Cerebellar cortex (tissue), 1 donor: ENCODE measurements at regions not wholly inside any gene's neighbourhood (a gene's known extent, or its start where the extent isn't known, plus 50 kb on each side); places are given as distances from the start of the nearest gene placed in this dataset.
"Not testable (repeated sequence)": the region's sequence is repeated elsewhere in the genome, so short reads cannot be mapped to it uniquely, and the experiment has no call there.

Experiments used
- DNase-seq: peaks from one replicate; pipeline ENCODE4 v3.0.0-alpha.2; 2015; ENCODE audit warnings: low spot score

GRCh38 chr2:87542599-87543174, 205.2 kb upstream of the PLGLB2 start:
- DNase-seq = not testable (repeated sequence)

DNA sequence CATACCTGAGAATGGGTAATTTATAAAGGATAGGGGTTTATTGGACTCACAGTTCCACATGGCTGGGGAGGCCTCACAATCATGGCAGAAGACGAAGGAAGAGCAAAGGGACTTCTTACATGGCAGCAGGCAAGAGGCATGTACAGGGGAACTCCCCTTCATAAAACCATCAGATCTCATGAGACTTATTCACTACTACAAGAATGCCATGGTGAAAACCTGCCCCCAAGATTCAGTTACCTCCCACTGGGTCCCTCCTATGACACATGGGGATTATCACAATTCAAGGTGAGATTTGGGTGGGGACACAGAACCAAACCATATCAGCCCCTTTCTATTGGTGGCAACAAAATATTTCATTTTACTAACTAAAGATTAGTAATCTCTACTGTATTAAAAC, 204.1 kb upstream of the PLGLB2 start:
- not testable (repeated sequence) for DNase-seq

GRCh38 chr2:87547106-87547505, 200.8 kb upstream of the PLGLB2 start:
- DNase-seq = not testable (repeated sequence)

DNA sequence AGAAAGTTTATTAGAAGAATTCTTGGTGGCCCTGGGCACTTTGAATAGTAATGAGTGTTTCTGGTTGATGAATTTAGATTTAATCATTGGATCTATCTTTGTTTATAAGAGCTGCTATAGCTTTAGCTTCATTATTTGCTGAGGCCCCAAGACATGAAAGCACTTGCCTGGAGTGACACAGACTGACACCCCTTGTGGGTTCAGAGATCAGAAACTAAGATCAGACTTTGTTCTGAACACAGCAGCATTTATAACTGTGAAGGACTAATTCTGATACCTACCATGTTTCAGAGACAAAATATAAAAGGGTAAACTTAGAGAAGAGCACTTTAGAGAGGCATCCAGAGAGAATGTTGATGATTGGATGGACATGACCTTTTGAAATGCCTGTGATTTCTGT, 199.9 kb upstream of the PLGLB2 start:
- not testable (repeated sequence) for DNase-seq

- not testable (repeated sequence) for DNase-seq
Observed at GRCh38 chr2:87548681-87549536, 199.0 kb upstream of the PLGLB2 start.

DNA sequence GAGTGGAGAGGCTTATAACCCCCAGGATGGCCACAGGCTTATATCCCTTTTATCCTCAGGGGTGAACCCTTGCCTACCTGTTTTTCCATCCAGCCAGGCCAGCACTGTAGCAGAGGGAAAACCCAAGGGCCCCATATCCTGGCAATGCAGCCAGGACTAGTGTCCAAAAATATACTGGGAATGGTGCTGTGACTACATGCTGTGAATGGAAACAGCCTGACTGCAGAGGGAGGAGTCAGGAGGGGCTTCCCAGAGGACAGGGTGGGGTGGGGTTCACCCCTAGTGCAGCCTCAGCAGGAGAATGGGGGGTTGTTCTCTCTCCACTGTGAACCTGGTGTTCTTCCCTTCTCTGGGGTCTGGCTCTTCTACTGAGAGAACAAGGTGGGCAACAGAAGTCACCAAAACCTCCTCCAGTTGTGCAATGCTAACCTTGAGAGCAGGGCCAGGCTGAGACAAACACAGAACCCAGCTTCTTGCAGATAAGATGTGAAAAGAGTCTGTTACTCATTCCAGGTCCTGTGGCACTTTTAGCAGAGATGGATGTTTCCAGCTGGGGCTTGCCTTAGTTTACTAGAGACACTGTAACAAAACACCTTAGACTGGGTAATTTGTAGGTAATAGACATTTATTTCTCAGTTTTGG, 198.2 kb upstream of the PLGLB2 start:
- DNase-seq = not testable (repeated sequence)

GRCh38 chr2:87554678-87555077, 193.2 kb upstream of the PLGLB2 start:
- not testable (repeated sequence) for DNase-seq

DNA sequence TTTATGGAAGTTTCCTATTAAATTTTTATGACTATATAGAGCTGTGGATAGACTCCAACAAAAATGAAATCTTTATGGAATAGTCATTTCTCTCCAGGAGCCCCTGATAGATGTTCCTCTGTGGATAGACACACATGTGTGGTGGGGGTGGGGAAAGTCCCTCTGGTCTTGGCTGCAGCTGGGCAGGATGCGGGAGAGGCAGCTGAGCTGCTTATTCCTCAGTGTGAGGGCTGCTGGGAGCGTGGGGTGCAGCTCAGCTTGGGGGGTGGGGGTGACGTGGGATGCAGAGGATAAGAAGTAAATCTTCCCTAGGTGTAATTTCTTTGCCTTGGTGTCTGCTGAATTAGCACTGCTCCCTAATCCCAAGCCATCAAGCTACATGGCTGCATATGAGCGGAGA, 192.8 kb upstream of the PLGLB2 start:
- DNase-seq = not testable (repeated sequence)

DNA sequence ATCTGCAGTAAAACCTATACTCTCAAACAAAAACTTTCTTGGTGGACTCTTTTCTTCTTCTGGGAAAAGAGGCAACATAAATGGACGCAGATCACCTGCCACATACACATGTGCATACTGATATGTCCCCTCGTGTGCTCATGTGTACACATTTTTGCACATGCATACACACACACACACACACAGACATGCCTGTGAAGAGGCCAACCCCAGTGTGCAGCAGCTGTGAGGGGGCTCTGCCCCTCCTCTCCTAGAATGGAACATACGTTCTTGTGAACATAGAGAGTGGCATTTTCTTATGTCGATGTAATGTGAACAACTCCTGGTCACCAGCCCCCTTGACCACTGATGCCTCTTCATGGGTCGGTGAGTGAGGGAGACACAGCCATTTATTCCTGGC, 188.9 kb upstream of the PLGLB2 start:
- not testable (repeated sequence) for DNase-seq

GRCh38 chr2:87559735-87560134, 188.2 kb upstream of the PLGLB2 start:
- DNase-seq = not testable (repeated sequence)

GRCh38 chr2:87565116-87565515, 182.8 kb upstream of the PLGLB2 start:
- DNase-seq = not testable (repeated sequence)

GRCh38 chr2:87566531-87566930, 181.4 kb upstream of the PLGLB2 start:
- DNase-seq = not testable (repeated sequence)

DNA sequence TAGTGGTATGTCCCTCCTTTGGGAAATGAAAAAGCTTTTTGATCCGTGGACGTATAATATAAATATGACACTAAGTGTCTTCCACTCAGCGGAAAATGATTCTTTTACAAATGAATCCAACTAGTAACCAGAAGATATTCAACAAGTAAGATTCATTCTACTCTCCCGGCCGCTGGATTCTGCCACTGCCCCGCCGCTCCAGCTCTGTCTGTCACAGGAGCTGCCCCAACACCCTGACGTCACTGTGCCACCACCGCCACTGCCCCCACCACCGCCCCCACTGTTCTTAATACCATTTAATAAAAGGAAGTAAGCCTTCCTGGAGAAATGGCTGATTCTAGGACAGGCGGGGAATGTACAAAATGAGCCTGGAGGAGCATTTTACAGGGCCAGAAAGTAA, 180.8 kb upstream of the PLGLB2 start:
- DNase-seq = not testable (repeated sequence)

GRCh38 chr2:87567912-87568311, 180.0 kb upstream of the PLGLB2 start:
- DNase-seq = not testable (repeated sequence)

- DNase-seq = not testable (repeated sequence)
Observed at GRCh38 chr2:87568554-87569278, 179.2 kb upstream of the PLGLB2 start.

DNA sequence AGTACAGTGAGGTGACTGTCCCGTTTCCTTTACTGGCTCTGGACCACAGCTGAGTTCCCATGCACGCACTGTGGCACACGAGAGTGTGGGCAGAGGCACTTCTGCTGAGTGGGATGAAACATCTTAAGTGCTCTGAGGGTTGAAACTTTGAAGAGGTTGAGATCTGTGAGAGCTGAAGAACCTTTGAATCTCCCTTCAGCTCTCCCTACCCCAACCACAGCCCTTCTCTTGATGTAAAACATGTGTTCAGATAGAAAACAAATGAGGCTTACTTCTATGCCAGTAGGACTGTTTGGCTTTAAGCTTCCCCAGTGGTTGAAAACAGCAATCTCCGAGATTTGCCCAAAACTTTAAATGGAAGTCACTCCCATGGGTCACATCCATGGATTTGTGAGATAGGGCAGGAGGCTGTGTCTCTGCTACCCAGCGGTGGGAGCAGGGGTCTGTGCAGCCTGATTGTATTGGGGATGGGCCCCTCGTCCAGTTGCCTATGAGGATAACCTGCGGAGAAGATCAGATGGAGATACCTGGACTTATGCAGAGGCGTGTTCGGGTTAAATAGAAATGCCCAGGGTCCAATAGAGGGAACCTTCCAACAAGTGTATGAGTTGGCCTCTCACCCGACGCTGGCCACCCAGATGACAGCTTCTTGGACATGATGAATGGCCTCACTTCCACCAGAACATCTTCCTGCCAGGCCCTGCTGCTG, 178.0 kb upstream of the PLGLB2 start:
- not testable (repeated sequence) for DNase-seq

DNA sequence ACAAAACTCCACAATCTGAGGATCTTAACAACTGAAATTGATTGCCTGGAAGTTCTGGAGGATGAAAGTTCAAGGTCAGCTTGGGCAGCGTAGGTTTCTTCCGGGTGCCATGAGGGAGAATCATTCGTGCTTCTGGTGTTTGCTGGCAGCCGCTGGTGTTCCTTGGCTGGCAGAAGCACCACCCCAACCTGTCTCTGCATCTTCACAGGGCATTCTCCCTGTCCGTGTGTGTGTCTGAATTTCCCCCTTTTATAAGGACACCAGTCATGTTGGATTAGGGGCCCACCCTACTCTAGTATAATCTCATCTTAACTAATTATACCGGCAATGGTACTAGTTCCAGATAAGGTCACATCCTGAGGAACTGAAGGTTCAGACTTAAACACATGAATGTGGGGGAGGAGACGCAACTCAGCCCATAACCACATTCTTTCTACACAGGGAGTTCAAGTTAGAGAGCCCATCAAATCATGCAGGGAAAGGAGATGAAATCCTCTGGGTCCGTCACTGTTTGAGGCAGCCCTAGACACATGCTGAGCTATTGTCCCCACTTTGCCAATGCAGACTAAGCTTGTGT, 175.9 kb upstream of the PLGLB2 start:
- not testable (repeated sequence) for DNase-seq

DNA sequence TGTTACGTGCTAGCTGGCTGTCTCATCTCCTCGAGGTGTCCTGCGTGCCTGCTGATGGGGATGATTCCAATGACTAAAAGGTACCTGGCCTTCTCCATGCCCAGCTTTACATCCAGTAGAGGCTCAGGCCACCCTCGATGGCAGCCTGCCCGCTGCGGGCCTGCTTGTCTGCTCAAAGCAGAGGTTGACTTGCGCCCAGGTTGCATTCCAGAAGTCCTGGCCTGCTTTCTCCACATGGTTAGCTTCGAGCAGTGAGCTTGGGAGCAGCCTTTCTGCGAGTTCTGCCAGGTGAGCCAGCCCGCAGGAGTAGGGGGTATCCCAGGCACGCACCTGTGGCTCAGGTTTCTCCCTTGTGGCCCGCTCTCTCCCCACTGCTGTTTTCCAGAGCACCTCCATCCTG, 175.0 kb upstream of the PLGLB2 start:
- DNase-seq = not testable (repeated sequence)

DNA sequence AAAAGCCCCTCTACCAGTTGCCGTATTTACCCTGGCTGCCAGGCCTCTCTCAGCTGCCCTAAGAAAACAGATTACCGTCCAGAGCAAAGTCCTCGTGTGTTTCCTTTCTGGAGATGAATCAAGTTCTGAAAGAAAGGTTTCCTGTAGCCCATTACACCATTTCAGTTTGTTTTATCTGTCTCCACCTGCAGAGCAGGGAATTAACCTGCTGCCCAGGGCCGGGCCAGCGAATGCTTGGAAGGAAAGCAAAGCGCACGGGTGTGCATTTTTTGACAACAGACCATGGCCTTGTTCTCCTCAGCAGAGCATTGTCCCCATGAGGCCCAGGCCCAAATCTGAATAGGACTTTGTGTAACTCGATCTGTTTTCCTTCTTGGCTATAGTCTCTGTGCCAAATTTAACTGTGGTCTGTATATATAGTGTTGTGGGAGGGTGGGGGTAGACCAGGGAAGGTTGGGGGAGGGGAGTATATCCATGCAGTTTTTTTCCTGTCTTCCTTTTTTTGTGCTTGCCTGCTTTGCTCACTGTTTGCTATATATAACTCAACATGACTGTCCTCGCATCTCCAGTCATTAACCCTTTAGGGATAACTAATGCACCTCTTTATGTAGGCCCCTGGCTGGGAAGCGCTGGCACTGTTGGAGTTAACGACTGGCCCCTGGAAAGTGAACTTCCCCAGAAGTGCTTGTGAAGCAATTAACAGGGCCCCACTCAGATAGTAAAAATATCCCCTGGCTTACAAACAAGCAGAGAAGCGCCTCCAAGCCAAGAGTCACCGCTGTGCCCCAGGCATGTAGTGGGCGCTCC, 174.3 kb upstream of the PLGLB2 start:
- not testable (repeated sequence) for DNase-seq
